DOHH2 (cell line): ENCODE measurements at regions not wholly inside any gene's neighbourhood (a gene's known extent, or its start where the extent isn't known, plus 50 kb on each side); places are given as distances from the start of the nearest gene placed in this dataset.

Experiments used
- H3F3A ChIP-seq: fragments of 200-600 bp; sonication (generic), shearing (Covaris generic); 2 replicates; pipeline ENCODE4 v1.6.0; 2016; ENCODE audit warnings: antibody characterized with exemption, mild to moderate bottlenecking; ENCODE audit not compliant: control insufficient read depth, insufficient read depth
- H3K27ac ChIP-seq: fragments of 200-600 bp; sonication (generic); 2 replicates; pipeline ENCODE4 v1.5.1; 2014; ENCODE audit warnings: low read depth, mild to moderate bottlenecking, low read length, moderate library complexity
- H3K27me3 ChIP-seq: fragments of 200-600 bp; sonication (generic); 2 replicates; pipeline ENCODE4 v1.6.1; 2014; ENCODE audit warnings: mild to moderate bottlenecking, low read length, mixed read lengths; ENCODE audit not compliant: control insufficient read depth
- H3K36me3 ChIP-seq: fragments of 200-600 bp; sonication (generic); 2 replicates; pipeline ENCODE4 v1.6.1; 2014; ENCODE audit warnings: mild to moderate bottlenecking, low read length, moderate library complexity, mixed read lengths; ENCODE audit not compliant: control insufficient read depth
- H3K4me1 ChIP-seq: fragments of 200-600 bp; sonication (generic); 2 replicates; pipeline ENCODE4 v1.6.1; 2014; ENCODE audit warnings: mild to moderate bottlenecking, low read length, mixed read lengths; ENCODE audit not compliant: control insufficient read depth
- H3K4me2 ChIP-seq: fragments of 200-600 bp; sonication (generic); 2 replicates; pipeline ENCODE4 v1.6.0; 2014; ENCODE audit warnings: mild to moderate bottlenecking, low read length, moderate library complexity
- H3K4me3 ChIP-seq: fragments of 200-600 bp; sonication (generic); 2 replicates; pipeline ENCODE4 v1.5.1; 2014; ENCODE audit warnings: mild to moderate bottlenecking, low read length, mixed read lengths
- H3K79me2 ChIP-seq: fragments of 200-600 bp; sonication (generic); 2 replicates; pipeline ENCODE4 v1.6.1; 2014; ENCODE audit warnings: mild to moderate bottlenecking, low read length, mixed read lengths; ENCODE audit not compliant: control insufficient read depth
- H3K9me2 ChIP-seq: fragments of 200-600 bp; sonication (generic); replicated peaks from 2 replicates; pipeline ENCODE4 v1.6.1; 2014; ENCODE audit warnings: mild to moderate bottlenecking, low read length, mixed read lengths; ENCODE audit not compliant: control insufficient read depth
- H3K9me3 ChIP-seq: fragments of 200-600 bp; sonication (generic); 2 replicates; pipeline ENCODE4 v1.6.1; 2014; ENCODE audit warnings: antibody characterized with exemption, low read length, mixed read lengths; ENCODE audit not compliant: control insufficient read depth, insufficient read depth
- H4K20me1 ChIP-seq: fragments of 200-600 bp; sonication (generic); 2 replicates; pipeline ENCODE4 v1.6.0; 2014; ENCODE audit warnings: low read depth, mild to moderate bottlenecking, antibody characterized with exemption, low read length, moderate library complexity; ENCODE audit not compliant: control insufficient read depth, insufficient read depth
- EZH2phosphoT487 ChIP-seq: fragments of 200-600 bp; sonication (generic); IDR thresholded peaks from 2 replicates; pipeline ENCODE4 v1.6.1; 2017; ENCODE audit warnings: borderline replicate concordance, mild to moderate bottlenecking, antibody characterized with exemption, low read length, moderate library complexity, mixed read lengths
- TF ChIP-seq, protein P1 (sequence below): fragments of 200-600 bp; sonication (generic); IDR thresholded peaks from one replicate; pipeline ENCODE4 v1.5.1; 2014; ENCODE audit warnings: antibody characterized with exemption, mild to moderate bottlenecking, low read depth, low read length; ENCODE audit not compliant: poor library complexity, severe bottlenecking

DNA sequence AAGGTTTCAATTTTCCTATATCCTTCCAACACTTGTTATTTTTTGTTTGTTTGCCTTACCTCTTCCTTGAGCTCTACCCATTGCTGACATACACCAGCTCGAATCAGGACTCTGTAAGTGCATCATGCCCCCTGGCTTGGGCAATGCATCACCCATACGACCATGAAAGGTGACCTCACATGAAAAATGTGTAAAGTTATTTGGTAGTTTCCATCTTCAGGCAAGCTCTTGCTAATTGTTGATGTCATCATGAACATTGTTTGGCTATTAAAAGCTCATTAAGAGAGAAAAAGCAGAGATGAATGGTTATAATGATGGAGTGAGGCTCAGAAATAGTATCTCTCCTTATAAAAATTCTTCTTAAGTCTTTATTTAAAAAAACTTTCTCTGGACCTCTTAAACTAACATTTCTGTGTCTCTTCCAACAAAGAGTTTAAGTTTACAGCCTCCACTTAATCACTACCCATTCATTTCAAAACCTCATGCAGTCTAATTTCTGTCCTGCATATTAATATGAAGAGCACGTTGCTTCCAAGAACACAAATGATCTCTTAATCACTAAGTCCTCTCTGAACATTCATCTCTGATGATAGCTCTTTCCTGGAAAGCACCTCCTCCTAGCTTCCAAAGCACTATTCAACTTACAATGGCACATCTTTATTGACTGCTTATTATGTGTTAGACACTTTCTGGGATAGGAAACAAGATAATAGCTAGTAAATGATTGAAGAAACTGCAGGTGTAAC, 236.3 kb downstream of the NFKBIZ start:
- no peaks in the 10 kb centered on the region for H3K79me2 ChIP-seq
- H3K4me3 ChIP-seq: no peak overlapping the region
- no peaks in the 10 kb centered on the region for H3K27me3 ChIP-seq
- no peak overlapping the region for H3K27ac ChIP-seq
- no peaks in the 10 kb centered on the region for H3K9me2 ChIP-seq
- H3K36me3 ChIP-seq: no peaks in the 10 kb centered on the region
- no peaks in the 10 kb centered on the region for H3K9me3 ChIP-seq
- H3F3A ChIP-seq: no peaks in the 10 kb centered on the region
- TF ChIP-seq EZH2phosphoT487: no peak
- TF ChIP-seq, protein P1, sequence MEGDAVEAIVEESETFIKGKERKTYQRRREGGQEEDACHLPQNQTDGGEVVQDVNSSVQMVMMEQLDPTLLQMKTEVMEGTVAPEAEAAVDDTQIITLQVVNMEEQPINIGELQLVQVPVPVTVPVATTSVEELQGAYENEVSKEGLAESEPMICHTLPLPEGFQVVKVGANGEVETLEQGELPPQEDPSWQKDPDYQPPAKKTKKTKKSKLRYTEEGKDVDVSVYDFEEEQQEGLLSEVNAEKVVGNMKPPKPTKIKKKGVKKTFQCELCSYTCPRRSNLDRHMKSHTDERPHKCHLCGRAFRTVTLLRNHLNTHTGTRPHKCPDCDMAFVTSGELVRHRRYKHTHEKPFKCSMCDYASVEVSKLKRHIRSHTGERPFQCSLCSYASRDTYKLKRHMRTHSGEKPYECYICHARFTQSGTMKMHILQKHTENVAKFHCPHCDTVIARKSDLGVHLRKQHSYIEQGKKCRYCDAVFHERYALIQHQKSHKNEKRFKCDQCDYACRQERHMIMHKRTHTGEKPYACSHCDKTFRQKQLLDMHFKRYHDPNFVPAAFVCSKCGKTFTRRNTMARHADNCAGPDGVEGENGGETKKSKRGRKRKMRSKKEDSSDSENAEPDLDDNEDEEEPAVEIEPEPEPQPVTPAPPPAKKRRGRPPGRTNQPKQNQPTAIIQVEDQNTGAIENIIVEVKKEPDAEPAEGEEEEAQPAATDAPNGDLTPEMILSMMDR: no peak
- H3K4me1 ChIP-seq: no peaks in the 10 kb centered on the region
- no peaks in the 10 kb centered on the region for H4K20me1 ChIP-seq
- H3K4me2 ChIP-seq: no peak overlapping the region

DNA sequence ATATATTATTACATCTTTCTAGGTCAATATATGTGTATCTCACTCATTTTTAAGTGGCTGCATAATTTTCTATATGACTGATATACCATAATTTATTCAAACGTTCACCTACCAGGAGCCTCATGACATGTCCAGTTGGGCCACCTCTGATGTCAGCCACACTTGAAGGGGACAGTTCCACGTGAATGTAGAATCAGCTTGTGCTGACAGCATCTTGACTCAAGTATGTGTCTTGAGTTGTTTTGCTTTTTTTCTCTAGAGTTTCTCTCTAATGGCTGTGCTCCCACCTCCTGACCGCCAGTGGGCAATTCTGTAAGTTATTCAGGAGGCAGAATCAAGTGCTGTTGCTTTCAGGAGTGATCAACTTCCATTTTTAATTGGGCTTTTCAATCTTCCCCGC, 237.9 kb downstream of the NFKBIZ start:
- H3K9me2 ChIP-seq: no peaks in the 10 kb centered on the region
- TF ChIP-seq, protein P1: no peak
- no peak for TF ChIP-seq EZH2phosphoT487
- no peaks in the 10 kb centered on the region for H3K4me1 ChIP-seq
- H3K4me2 ChIP-seq: no peak overlapping the region
- H3F3A ChIP-seq: no peaks in the 10 kb centered on the region
- no peaks in the 10 kb centered on the region for H3K79me2 ChIP-seq
- H3K36me3 ChIP-seq: no peaks in the 10 kb centered on the region
- no peaks in the 10 kb centered on the region for H4K20me1 ChIP-seq
- no peaks in the 10 kb centered on the region for H3K27me3 ChIP-seq
- H3K27ac ChIP-seq: no peak overlapping the region
- no peaks in the 10 kb centered on the region for H3K9me3 ChIP-seq
- H3K4me3 ChIP-seq: no peak overlapping the region

DNA sequence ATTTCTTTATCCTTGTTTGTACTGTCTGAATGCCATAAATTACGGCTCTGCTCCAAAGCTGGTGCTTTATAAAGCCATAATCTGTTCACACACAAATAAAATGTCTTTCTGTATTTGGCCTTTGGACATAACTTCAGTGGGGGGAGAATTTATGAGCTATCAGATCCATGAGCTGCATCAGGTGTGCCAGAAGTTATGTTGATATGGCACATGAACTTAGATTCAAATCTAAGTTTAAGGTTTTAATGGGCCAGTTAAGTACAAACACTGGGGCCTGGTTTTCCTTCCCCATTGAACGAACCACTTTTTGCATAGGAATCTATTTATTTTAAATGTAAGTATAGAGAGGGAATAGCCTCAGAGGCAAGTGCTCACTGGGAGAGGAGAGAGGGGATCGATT, 239.9 kb downstream of the NFKBIZ start:
- H3K4me2 ChIP-seq: no peak overlapping the region
- no peak overlapping the region for H3K4me3 ChIP-seq
- H3K27ac ChIP-seq: no peak overlapping the region

More for the DNA sequence above, 239.9 kb downstream of the NFKBIZ start:
- Histone ChIP-seq H3K36me3 (no peaks in the 10 kb centered on the region), H3K4me1 (no peaks in the 10 kb centered on the region), H3K9me2 (no peaks in the 10 kb centered on the region), H3F3A (no peaks in the 10 kb centered on the region), H3K27me3 (no peaks in the 10 kb centered on the region), H3K79me2 (no peaks in the 10 kb centered on the region), H4K20me1 (no peaks in the 10 kb centered on the region), H3K9me3 (no peaks in the 10 kb centered on the region)
- TF ChIP-seq, protein P1: no peak
- no peak for TF ChIP-seq EZH2phosphoT487
